SJSA1 (cell line): ENCODE measurements at regions not wholly inside any gene's neighbourhood (a gene's known extent, or its start where the extent isn't known, plus 50 kb on each side); places are given as distances from the start of the nearest gene placed in this dataset.
"Not testable (repeated sequence)": the region's sequence is repeated elsewhere in the genome, so short reads cannot be mapped to it uniquely, and the experiment has no call there.

Source experiments
- DNase-seq, 2 experiments: peaks; one replicate each; pipeline ENCODE4 v3.0.0-alpha.2; 2015 to 2020; ENCODE audit warnings: low spot score in 2 of 2, low read depth in 1 of 2
- H3K27ac ChIP-seq: fragments of 250-450 bp; sonication (Bioruptor Pico); 2 replicates; pipeline ENCODE4 v1.5.1; 2020; ENCODE audit warnings: mild to moderate bottlenecking, moderate library complexity
- H3K27me3 ChIP-seq: fragments of 250-450 bp; sonication (Bioruptor Pico); replicated peaks from 2 replicates; pipeline ENCODE4 v1.5.1; 2020; ENCODE audit warnings: mild to moderate bottlenecking, moderate library complexity
- H3K36me3 ChIP-seq: fragments of 250-450 bp; sonication (Bioruptor Pico); 2 replicates; pipeline ENCODE4 v1.5.1; 2020; ENCODE audit warnings: mild to moderate bottlenecking
- H3K4me1 ChIP-seq: fragments of 250-450 bp; sonication (Bioruptor Pico); replicated peaks from 2 replicates; pipeline ENCODE4 v1.6.1; 2021; ENCODE audit warnings: mild to moderate bottlenecking
- H3K4me3 ChIP-seq: fragments of 250-450 bp; sonication (Bioruptor Pico); 2 replicates; pipeline ENCODE4 v1.5.1; 2020; ENCODE audit warnings: mild to moderate bottlenecking
- H3K9me3 ChIP-seq: fragments of 250-450 bp; sonication (Bioruptor Pico); replicated peaks from 2 replicates; pipeline ENCODE4 v1.5.1; 2020; ENCODE audit warnings: mild to moderate bottlenecking

- no peak for DNase-seq
- no peaks in the 10 kb centered on the region for H3K36me3 ChIP-seq
- no peaks in the 10 kb centered on the region for H3K27me3 ChIP-seq
- H3K4me3 ChIP-seq, result no peak overlapping the region
- no peaks in the 10 kb centered on the region for H3K4me1 ChIP-seq
- no peak overlapping the region for H3K27ac ChIP-seq
- H3K9me3 ChIP-seq, result no peaks in the 10 kb centered on the region
Measured at GRCh38 chr2:208579678-208580077, 173.1 kb downstream of the PTH2R start.

GRCh38 chr2:208584378-208584985, 177.9 kb downstream of the PTH2R start:
- no peaks in the 10 kb centered on the region for H3K4me1 ChIP-seq
- H3K27ac ChIP-seq, result no peak overlapping the region
- H3K27me3 ChIP-seq, result no peaks in the 10 kb centered on the region
- no peak overlapping the region for H3K4me3 ChIP-seq
- H3K9me3 ChIP-seq, result no peaks in the 10 kb centered on the region
- H3K36me3 ChIP-seq, result no peaks in the 10 kb centered on the region
- no peak for DNase-seq

GRCh38 chr2:208586516-208586915, 179.9 kb downstream of the PTH2R start:
- Histone ChIP-seq H3K27me3 (no peaks in the 10 kb centered on the region), H3K9me3 (no peaks in the 10 kb centered on the region), H3K4me3 (no peak overlapping the region), H3K4me1 (no peaks in the 10 kb centered on the region), H3K36me3 (no peaks in the 10 kb centered on the region), H3K27ac (no peak overlapping the region)
- no peak for DNase-seq

- Histone ChIP-seq H3K27ac (no peak overlapping the region), H3K4me3 (no peak overlapping the region), H3K4me1 (no peaks in the 10 kb centered on the region), H3K9me3 (no peaks in the 10 kb centered on the region), H3K36me3 (no peaks in the 10 kb centered on the region), H3K27me3 (no peaks in the 10 kb centered on the region)
- no peak for DNase-seq
Measured at GRCh38 chr2:208594642-208595385, 188.2 kb downstream of the PTH2R start.

- no peak for DNase-seq
- H3K27ac ChIP-seq, result no peak overlapping the region
- no peaks in the 10 kb centered on the region for H3K36me3 ChIP-seq
- H3K9me3 ChIP-seq, result no peaks in the 10 kb centered on the region
- H3K27me3 ChIP-seq, result no peaks in the 10 kb centered on the region
- H3K4me3 ChIP-seq, result no peak overlapping the region
- no peaks in the 10 kb centered on the region for H3K4me1 ChIP-seq
Measured at GRCh38 chr2:208595386-208596275, 189.0 kb downstream of the PTH2R start.

GRCh38 chr2:208607694-208608093, 201.1 kb downstream of the PTH2R start:
- Histone ChIP-seq H3K4me3 (no peak overlapping the region), H3K4me1 (no peaks in the 10 kb centered on the region), H3K36me3 (no peaks in the 10 kb centered on the region), H3K27me3 (no peaks in the 10 kb centered on the region; the same call in 1 of the 2 replicates), H3K9me3 (no peaks in the 10 kb centered on the region), H3K27ac (no peak overlapping the region)
- no peak for DNase-seq

- H3K27me3 ChIP-seq, result no peaks in the 10 kb centered on the region; the same call in 1 of the 2 replicates
- H3K4me3 ChIP-seq, result no peak overlapping the region
- no peaks in the 10 kb centered on the region for H3K4me1 ChIP-seq
Measured at GRCh38 chr2:208608122-208608835, 201.7 kb downstream of the PTH2R start.

GRCh38 chr2:208609166-208609804, 202.7 kb downstream of the PTH2R start:
- no peaks in the 10 kb centered on the region for H3K4me1 ChIP-seq
- no peak for DNase-seq
- no peaks in the 10 kb centered on the region for H3K9me3 ChIP-seq
- H3K27ac ChIP-seq, result no peak overlapping the region
- no peak overlapping the region for H3K4me3 ChIP-seq
- H3K27me3 ChIP-seq, result no peaks in the 10 kb centered on the region; the same call in 1 of the 2 replicates
- no peaks in the 10 kb centered on the region for H3K36me3 ChIP-seq

More at GRCh38 chr2:208608122-208608835, 201.7 kb downstream of the PTH2R start:
- Histone ChIP-seq H3K27ac (no peak overlapping the region), H3K36me3 (no peaks in the 10 kb centered on the region), H3K9me3 (no peaks in the 10 kb centered on the region)
- DNase-seq, result no peak

- DNase-seq, H3K27ac ChIP-seq, H3K36me3 ChIP-seq: not testable (repeated sequence)
Measured at GRCh38 chr2:208615675-208616074, 209.1 kb downstream of the PTH2R start.

GRCh38 chr2:208618220-208618619, 211.6 kb downstream of the PTH2R start:
- H3K4me3 ChIP-seq, result no peak overlapping the region

More at GRCh38 chr2:208615675-208616074, 209.1 kb downstream of the PTH2R start:
- not testable (repeated sequence) for H3K4me3 ChIP-seq, H3K4me1 ChIP-seq, H3K27me3 ChIP-seq, H3K9me3 ChIP-seq

GRCh38 chr2:208619993-208620392, 213.4 kb downstream of the PTH2R start:
- Histone ChIP-seq H3K9me3 (no peaks in the 10 kb centered on the region), H3K36me3 (no peaks in the 10 kb centered on the region), H3K27ac (no peak overlapping the region), H3K27me3 (no peaks in the 10 kb centered on the region), H3K4me3 (no peak overlapping the region), H3K4me1 (no peaks in the 10 kb centered on the region)
- DNase-seq, result no peak

More at GRCh38 chr2:208618220-208618619, 211.6 kb downstream of the PTH2R start:
- no peaks in the 10 kb centered on the region for H3K4me1 ChIP-seq
- H3K27me3 ChIP-seq, result no peaks in the 10 kb centered on the region
- no peak for DNase-seq
- no peak overlapping the region for H3K27ac ChIP-seq
- H3K36me3 ChIP-seq, result no peaks in the 10 kb centered on the region
- H3K9me3 ChIP-seq, result no peaks in the 10 kb centered on the region

GRCh38 chr2:208620487-208620978, 213.9 kb downstream of the PTH2R start:
- Histone ChIP-seq H3K4me3 (no peak overlapping the region), H3K4me1 (no peaks in the 10 kb centered on the region), H3K27ac (no peak overlapping the region), H3K9me3 (no peaks in the 10 kb centered on the region), H3K27me3 (no peaks in the 10 kb centered on the region), H3K36me3 (no peaks in the 10 kb centered on the region)
- DNase-seq, result no peak
